ENCODE measurements at regions not wholly inside any gene's neighbourhood (a gene's known extent, or its start where the extent isn't known, plus 50 kb on each side); places are given as distances from the start of the nearest gene placed in this dataset.

DNA sequence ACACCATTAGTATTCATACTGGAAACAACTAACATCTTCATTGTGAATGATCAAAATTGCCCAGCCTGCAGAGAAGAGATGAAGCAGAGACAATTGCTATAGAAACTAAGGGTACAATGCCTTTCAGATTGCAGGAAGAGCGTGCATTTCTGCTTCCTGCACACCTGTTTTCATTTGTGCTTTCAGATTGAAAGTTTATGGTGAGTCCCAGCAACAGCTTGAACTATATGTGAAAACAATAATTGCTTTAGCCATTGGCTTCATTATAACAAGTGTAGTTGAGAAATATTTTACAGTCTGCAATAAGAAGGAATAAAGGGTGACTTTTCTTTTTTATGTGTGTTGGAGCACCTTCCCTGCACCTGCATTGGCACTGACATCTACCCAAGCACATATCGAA is 136.3 kb downstream of the CD8B2 start:
- no peak for DNase-seq (ENCODE audit: low read depth, low spot score)
- no peak overlapping the region for H3K4me3 ChIP-seq (ENCODE audit: low read length)

DNA sequence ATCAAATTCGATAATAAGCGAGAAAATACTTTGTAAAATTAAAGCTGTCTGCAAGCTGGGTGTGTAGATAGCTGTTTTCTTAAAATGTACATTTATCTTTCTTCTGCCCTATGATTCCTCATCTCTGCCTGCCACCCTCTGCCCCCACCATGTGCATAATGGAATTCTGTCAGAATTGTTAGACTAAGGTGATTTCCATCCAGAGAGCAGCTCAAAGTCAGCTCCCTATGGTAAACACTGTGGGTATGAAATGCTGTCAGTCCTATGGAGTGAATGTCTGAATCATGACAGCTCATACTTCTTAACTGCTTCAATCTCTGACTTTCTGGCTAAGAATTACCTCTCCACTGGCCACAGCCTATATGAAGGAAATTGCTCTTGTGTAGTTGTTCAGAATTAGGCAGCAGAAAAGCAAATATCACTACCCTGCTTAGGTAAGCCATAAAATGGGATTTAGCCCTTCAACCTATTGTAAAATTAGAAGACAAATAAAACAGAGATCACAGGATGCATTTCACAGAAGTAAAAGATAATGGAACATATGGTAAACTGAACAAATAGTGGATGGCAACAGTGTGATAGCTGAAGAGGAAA is 137.7 kb downstream of the CD8B2 start:
- no peak for DNase-seq (ENCODE audit: low read depth, low spot score)
- H3K4me3 ChIP-seq (ENCODE audit: low read length): no peak overlapping the region

DNA sequence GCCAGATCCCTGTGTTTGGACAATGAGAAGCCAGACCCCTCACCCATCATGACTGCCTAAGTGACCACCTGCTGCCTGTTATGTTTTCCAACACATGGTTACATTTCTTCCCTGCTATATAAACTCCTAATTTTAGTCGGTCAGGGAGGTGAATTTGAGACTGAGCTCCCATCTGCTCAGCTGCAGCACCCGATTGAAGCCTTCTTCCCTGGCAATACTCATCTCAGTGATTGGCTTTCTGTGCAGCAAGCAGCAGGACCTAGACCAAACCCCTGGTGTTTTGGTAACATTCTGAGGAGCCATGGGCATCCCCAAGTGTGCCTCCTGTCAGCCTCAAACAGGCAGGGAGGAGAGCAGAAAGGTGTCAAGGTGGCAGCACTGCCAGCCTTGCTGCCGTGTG is 141.2 kb downstream of the CD8B2 start:
- no peak for DNase-seq (ENCODE audit: low read depth, low spot score)

DNA sequence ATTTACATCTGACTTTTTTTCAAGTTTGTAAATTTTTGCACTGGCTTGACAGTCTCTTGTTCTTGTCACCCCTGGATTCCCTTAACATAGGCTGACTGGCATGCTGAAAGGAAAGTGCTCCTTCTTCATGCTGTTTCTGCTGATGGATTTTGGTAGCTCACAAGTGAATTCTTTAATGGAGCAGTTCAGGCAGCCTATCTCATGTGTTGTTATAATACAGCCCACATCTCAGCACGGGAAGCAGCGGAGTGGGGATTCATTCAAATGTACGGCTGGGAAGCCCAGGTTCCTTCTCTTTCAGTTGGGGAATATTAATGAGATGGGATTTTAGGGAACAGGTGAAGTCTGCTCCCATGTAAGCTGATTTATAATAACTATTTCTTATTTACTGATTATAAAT is 142.8 kb downstream of the CD8B2 start:
- DNase-seq (ENCODE audit: low read depth, low spot score): no peak
- H3K4me3 ChIP-seq (ENCODE audit: low read length): no peak overlapping the region

More for the DNA sequence above, 141.2 kb downstream of the CD8B2 start:
- no peak overlapping the region for H3K4me3 ChIP-seq (ENCODE audit: low read length)

DNA sequence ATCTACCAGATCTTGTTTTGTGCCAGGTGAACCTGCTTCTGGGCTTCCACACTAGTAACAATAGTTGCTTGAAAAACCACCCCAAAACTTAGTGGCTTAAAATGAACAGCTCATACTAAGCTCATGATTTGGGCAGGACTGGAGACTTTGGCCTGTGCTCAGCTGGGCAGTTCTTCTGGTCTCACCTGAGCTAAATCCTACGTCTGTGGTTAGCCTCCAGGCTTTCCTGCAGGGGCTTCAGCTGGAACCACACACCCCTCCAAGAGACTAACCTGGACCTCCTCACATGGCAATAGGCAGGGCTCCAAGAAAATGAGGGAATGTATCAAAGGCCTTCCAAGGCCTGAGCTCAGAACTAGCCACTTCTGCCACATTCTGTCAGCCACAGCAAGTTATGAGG is 144.1 kb downstream of the CD8B2 start:
- H3K4me3 ChIP-seq (ENCODE audit: low read length): no peak overlapping the region
- DNase-seq (ENCODE audit: low read depth, low spot score): no peak

DNA sequence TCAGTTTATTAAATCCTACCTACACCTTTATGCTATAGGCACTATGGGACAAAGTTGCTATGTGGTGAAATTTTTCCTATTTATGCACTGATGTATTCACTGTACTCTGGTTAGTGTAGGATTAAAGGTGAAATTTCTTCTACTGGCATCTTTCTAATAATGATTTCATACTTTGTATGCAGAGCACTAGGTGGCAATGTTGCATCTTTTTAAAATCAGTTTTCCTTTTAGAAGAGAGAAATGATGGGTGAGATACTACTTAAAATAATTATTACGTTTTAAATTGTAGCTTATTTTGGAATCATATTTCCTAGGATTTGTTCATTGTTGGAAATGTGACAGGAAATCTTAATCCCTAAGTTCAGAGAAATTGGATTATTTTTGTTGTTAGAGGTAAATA is 150.9 kb downstream of the CD8B2 start:
- DNase-seq (ENCODE audit: low read depth, low spot score): peak; percentile 3

DNA sequence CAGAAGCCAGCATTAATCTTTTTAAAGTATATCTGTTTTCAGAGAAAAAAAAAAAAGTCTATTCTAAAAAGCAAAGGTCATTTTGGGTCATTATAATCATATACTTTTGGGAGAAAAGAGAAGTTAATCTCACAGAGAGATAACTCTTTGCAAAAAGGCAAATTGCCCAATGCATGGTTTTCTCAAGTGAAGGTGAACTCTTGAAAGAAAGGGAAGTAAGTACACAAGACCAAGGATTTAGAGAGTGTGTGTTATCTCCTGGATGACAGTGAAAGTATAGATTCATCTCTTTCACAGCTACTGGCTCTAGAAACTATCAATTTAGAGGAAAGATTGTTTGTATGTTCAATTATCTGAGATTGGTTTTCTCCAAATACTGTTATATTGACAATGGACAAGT is 151.4 kb downstream of the CD8B2 start:
- DNase-seq (ENCODE audit: low read depth, low spot score): no peak
- H3K4me3 ChIP-seq (ENCODE audit: low read length): no peak overlapping the region

More for the DNA sequence above, 150.9 kb downstream of the CD8B2 start:
- H3K4me3 ChIP-seq (ENCODE audit: low read length): no peak overlapping the region

DNA sequence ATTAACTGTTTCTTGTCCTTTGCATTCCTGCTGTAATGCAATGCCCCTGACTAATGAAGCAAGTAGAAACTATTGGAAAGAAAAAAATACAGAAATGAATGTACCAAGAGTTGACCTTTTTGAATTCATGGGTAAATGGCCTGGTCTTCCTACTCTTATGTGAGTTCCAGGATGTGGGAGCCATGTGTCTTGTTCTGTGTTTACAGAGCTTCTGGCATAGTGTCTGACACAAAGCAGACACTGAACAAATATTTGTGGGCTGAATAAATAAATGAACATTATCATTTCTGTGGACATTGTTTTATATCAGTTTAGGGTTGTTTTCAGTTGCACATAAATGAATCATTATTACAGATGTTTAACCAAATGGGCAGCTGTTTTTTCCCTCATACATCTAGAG is 155.5 kb downstream of the CD8B2 start:
- no peak overlapping the region for H3K4me3 ChIP-seq (ENCODE audit: low read length)
- DNase-seq (ENCODE audit: low read depth, low spot score): no peak

DNA sequence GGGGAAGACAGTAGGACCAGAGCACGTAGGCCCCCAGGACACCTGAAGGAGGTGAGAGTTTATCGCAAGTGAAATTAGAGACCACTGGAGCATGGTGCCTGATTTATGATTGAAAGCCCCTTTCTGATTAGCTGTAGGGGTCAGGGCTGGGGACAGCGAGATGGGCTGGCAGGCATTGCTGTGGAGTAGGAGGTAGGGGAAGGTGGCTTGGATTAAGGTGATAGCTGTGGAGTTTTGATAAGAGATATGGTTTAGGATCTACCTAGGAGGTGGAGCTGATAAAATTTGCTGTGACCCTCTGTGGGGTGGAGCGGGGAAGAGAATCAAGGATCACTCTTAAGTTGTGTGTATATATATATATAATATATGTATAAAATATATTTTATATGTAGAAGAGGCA is 157.5 kb downstream of the CD8B2 start:
- H3K4me3 ChIP-seq (ENCODE audit: low read length): no peak overlapping the region

DNA sequence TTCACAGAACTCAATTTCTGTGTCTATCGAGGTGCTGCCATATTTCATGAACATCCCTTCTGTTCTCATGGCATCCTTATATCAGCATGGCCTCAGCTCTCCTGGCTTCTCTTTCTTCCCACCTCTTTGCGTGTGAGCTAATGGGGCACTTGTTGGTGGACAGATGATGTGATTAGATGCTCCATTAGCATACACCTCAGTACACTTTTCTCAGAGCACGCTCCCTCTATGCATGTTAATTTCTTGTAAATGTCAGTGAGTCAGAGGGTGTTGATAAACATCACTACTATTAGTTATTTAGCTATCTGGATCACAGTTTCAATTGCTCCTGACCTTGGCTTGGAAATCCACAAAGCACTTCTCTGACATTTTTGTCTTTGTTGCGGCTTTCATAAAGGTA is 159.4 kb downstream of the CD8B2 start:
- no peak overlapping the region for H3K4me3 ChIP-seq (ENCODE audit: low read length)
- no peak for DNase-seq (ENCODE audit: low read depth, low spot score)

More for the DNA sequence above, 157.5 kb downstream of the CD8B2 start:
- DNase-seq (ENCODE audit: low read depth, low spot score): no peak

DNA sequence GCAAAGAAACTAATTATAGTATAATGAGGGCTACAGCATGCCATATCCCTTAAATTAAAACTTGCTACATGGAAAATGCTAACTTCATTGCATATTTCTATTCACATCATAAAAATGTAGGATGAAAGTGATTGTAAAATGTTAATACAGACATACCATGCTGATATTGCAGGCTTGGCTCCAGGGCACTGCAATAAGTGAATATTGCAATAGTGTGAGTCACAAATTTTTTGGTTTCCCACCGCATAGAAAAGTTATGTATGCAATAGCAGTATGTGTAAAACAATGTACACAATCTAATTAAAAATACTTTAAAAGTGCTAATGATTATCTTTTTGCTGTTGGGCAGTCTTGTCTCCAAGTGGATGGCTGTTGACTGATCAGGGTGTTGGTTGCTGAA is 162.1 kb downstream of the CD8B2 start:
- no peak for DNase-seq (ENCODE audit: low read depth, low spot score)
- no peak overlapping the region for H3K4me3 ChIP-seq (ENCODE audit: low read length)

DNA sequence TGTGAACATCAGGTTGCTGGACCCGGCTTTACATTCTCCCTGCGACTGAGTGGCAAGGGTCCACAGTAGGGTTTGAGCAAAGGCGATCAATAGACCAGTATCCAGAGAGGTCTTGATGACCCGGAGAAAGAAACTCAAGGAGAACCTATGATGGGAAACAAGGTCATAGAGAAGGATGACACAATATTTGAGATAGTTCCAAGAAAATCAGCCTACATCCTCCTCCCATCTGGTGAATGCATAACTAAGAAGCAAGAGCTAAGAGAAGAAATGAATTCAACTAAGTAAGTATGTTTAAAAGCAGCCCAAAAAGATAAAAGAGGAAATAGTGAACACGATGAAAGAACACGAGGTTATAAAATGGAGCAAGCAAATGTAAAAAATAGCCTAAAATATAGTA is 166.3 kb downstream of the CD8B2 start:
- DNase-seq (ENCODE audit: low read depth, low spot score): no peak
- H3K4me3 ChIP-seq (ENCODE audit: low read length): no peak overlapping the region

DNA sequence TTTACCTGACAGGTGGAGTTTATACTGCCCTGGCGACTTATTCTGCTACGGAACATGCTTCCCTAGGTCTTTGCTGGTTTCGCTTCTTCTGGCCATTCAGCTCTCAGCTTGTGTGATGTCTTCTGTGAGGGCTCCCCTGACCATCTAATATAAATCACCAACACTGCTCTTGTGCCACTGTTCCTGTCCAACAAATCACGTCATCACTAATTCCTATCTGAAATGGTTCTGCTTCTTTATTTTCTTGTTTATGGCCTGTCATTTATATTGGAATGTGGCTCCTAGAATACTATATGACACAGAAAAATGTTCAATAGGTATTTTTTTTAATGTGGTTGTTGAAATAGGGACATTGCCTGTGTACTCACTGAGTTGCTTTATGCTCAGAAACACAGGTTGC is 171.5 kb downstream of the CD8B2 start:
- DNase-seq (ENCODE audit: low read depth, low spot score): no peak
- no peak overlapping the region for H3K4me3 ChIP-seq (ENCODE audit: low read length)

DNA sequence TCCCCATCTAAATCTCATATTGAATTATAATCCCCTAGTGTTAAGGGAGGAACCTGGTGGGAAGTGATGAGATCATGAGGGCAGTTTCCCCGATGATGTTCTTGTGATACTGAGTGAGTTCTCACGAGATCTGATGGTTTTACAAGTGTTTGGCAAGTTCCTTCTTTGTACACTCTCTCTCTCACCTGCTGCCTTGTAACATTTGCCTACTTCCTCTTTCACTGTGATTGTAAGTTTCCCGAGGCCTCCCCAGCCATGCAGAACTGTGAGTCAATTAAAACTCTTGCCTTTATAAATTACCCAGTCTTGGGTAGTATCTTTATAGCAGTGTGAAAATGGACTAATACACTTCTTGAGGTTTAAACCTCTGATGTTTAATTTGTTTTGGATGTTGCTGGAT is 177.5 kb downstream of the CD8B2 start:
- no peak overlapping the region for H3K4me3 ChIP-seq (ENCODE audit: low read length)
- DNase-seq (ENCODE audit: low read depth, low spot score): no peak

DNA sequence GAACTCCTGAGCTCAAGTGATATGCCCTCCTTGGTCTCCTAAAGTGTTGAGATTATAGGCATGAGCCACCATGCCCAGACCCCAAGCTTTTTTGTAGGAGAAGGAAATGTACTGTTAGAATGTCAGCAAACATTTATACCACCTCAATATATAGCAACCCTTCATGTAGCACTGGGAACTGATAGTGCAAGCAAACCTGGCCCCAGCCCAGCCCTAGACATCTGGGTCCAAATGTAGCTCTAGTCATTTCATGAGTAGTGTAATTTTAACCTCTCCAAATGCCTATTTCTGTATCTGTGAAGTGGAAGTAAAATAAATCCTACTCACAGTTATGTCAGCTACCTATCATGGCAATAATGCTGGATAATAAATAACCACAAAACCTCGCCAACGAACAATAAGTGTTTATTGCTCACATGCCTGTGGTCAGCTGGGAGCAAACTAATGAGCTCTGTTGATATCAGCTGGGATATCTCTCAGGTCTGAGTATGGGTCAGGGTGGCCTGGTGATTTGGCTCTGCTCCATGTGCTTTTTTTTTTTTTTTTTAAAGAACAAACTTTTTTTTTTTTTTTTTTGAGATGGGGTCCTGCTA is 180.4 kb downstream of the CD8B2 start:
- no peak for DNase-seq (ENCODE audit: low read depth, low spot score)
- no peak overlapping the region for H3K4me3 ChIP-seq (ENCODE audit: low read length)

DNA sequence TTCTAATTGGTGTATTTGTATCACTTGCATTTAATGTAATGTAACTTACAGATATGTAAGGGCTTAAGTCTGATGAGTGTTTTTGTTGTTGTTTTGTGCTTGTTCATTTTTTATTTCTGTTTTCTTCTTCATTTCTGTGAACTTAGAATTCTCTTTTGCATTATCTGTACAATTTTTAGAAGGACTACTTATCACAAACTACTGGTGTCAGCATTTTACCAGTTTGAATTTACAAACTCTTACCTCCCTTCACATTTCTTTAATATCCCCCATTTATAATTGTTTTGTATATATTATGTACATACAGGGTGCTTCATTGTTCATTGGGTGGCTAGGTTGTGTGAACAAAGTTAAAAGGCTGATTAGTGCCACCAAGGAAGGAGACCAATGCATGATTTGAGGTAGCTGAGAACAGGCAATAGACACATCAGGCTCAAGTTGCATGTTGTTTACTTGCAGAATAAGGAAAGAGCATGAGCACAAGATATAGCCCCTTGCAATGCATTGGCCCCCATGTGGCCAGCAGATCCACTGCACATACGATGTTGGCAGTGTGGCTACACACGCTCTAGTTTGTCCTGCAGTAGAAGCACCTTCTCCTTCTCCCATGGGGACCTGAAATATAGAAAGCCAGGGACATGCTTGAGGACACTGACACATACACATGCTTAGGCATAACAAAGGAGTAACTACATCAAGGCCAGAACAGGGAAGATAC is 198.2 kb downstream of the CD8B2 start:
- DNase-seq (ENCODE audit: low read depth, low spot score): no peak
- H3K4me3 ChIP-seq (ENCODE audit: low read length): no peak overlapping the region

DNA sequence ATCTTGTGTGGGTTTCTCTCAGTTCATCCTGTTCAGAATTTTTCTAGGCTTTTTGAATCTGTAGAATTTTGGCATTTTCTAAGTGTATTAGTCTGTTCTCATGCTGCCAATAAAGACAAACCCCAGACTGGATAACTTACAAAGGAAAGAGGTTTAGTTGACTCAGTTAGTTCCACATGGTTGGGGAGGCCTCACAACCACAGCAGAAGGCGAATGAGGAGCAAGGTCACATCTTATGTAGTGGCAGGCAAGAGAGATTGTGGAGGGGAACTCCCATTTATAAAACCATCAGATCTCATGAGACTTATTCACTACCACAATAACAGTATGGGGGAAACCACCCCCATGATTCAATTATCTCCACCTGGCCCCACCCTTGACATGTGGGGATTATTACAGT is 199.2 kb downstream of the ST6GAL2 start:
- DNase-seq (ENCODE audit: low read depth, low spot score): no peak
- H3K4me3 ChIP-seq (ENCODE audit: low read length): no peak overlapping the region

DNA sequence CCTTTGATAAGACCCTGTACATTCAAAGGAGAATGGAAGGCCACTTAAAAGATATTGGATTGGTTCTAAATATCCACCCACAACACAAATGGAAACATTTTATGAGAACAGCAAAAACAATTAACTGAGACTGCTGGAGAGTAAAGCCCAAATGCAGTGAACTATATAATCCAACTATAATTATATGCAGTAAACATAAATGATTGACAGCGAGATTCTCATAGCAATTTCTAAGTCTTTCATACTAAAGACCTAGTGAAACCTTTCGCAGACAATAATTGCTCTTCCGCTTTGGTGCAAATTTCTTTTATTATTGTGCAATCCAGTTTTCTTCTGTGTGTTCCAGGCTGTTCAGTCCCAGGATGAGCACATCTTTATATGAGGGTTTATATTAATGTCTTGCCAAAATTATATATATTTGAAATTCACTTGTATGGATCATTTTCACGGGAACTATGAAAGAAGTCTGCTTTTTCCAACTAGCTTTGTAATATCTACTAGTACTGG is 190.9 kb downstream of the ST6GAL2 start:
- H3K4me3 ChIP-seq (ENCODE audit: low read length): no peak overlapping the region
- DNase-seq (ENCODE audit: low read depth, low spot score): no peak

DNA sequence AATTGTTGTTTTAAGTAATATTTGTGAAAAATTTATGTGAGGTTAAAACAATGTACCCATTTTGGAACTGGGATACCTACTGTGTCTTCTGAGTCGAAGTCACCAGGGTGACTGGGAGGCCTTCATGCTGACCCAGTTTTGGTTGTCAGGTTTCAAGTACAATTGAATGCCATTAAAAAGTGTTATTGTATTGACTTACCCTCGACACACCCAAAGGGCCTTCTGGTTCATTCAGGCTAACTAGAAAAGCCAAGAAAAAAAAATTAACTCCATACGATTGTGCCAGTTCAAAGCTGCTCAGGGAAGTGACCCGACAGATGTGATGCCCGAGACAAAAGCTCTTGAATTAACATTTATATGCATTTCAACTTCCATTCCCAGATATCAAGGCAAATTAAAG is 190.0 kb downstream of the ST6GAL2 start:
- H3K4me3 ChIP-seq (ENCODE audit: low read length): no peak overlapping the region
- DNase-seq (ENCODE audit: low read depth, low spot score): no peak

DNA sequence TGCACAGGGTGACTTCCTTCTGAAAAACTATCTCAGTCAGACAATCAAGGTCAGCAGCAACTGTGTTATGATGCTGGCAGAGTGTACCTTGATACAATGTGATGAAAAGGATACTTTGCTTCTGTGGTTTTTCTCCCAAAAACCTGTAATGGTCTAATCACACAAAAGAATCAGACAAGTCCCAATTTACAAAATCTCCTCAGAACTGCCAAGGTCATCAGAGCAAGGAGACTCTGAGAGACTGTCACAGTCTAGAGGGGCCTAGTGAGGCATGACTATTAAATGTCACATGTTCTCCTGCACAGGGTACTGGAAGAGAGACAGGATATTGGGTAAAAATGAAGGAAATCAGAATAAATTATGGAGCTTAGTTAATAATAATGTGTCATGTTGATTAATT is 185.4 kb downstream of the ST6GAL2 start:
- no peak for DNase-seq (ENCODE audit: low read depth, low spot score)
- no peak overlapping the region for H3K4me3 ChIP-seq (ENCODE audit: low read length)
